ENCODE measurements at regions not wholly inside any gene's neighbourhood (a gene's known extent, or its start where the extent isn't known, plus 50 kb on each side); places are given as distances from the start of the nearest gene placed in this dataset.

DNA sequence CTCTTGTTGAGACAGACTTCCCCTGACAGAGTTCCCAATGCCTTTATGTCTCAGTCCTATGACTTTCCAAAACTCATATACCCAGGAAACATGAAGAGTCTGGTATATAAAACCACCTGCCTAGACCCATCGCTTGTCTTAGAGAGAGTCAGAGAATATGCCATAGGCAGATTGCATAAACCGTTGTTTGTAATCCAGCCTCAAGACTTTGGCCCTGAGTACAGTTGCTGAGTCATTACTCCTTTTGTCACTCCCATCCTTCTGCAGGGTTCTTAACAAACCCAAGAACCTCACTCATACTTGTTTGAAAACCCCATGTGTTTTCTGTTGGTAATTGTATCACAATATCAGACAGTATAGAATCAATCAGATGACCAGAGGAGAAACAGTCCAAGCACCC is 616.3 kb downstream of the SLCO4C1 start:
- TF ChIP-seq FOSL2 (IDR thresholded peaks at IDR 0.05; ENCODE audit: borderline replicate concordance, low read depth) (no peak), GATA2 (CRISPR knock-in tag; IDR thresholded peaks at IDR 0.05) (no peak), FOXJ3 (CRISPR knock-in tag; IDR thresholded peaks at IDR 0.05) (no peak), NFIC (IDR thresholded peaks at IDR 0.05; ENCODE audit: borderline replicate concordance) (no peak)
- TF ChIP-seq, protein P1, sequence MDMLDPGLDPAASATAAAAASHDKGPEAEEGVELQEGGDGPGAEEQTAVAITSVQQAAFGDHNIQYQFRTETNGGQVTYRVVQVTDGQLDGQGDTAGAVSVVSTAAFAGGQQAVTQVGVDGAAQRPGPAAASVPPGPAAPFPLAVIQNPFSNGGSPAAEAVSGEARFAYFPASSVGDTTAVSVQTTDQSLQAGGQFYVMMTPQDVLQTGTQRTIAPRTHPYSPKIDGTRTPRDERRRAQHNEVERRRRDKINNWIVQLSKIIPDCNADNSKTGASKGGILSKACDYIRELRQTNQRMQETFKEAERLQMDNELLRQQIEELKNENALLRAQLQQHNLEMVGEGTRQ (IDR thresholded peaks at IDR 0.05; ENCODE audit: borderline replicate concordance, low read depth, low read length), result no peak
- H3K9me3 ChIP-seq, result no peaks in the 10 kb centered on the region
- H3F3A ChIP-seq (replicated peaks; ENCODE audit: insufficient read depth), result no peaks in the 10 kb centered on the region
- no peaks in the 10 kb centered on the region for H3K9me2 ChIP-seq
- H3K9ac ChIP-seq, result no peak overlapping the region
- CTCF ChIA-PET, result interaction anchor here (1.1 to 1.9 kb wide), 2 partner anchors 12 to 588 kb away, joined by 3 to 5 read pairs; no protein-coding TSS in a partner anchor
- H4K20me1 ChIP-seq (ENCODE audit: insufficient read depth), result no peaks in the 10 kb centered on the region
- POLR2A ChIA-PET, result no interaction called here
- no peaks in the 10 kb centered on the region for H3K27me3 ChIP-seq (ENCODE audit: insufficient read depth)
- no peak overlapping the region for H3K4me2 ChIP-seq
- no peak overlapping the region for H3K27ac ChIP-seq (ENCODE audit: low read depth in 2 of 2, low read length in 1 of 2)
- no peak overlapping the region for H2AFZ ChIP-seq (ENCODE audit: low read depth)
- no peaks in the 10 kb centered on the region for H3K79me2 ChIP-seq (ENCODE audit: insufficient read depth)
- WGBS (ENCODE audit: low lambda C conversion rate), result 82% methylated on average over 2 of the region's 2 CpGs
- DNase-seq, result no peak
- H3K36me3 ChIP-seq (replicated peaks in 1 of 2; ENCODE audit: control insufficient read depth in 1 of 2, insufficient read depth in 2 of 2, low read length in 1 of 2), result no peaks in the 10 kb centered on the region
- H3K4me3 ChIP-seq (ENCODE audit: low read depth in 2 of 2, low read length in 1 of 2), result no peak overlapping the region
- H3K4me1 ChIP-seq (ENCODE audit: control insufficient read depth in 1 of 2, insufficient read depth in 2 of 2, low read depth in 1 of 2, low read length in 1 of 2), result peaks cover 0 to 7% of the 10 kb centered on the region in 2 experiments; a peak in 1 of 4 replicates

DNA sequence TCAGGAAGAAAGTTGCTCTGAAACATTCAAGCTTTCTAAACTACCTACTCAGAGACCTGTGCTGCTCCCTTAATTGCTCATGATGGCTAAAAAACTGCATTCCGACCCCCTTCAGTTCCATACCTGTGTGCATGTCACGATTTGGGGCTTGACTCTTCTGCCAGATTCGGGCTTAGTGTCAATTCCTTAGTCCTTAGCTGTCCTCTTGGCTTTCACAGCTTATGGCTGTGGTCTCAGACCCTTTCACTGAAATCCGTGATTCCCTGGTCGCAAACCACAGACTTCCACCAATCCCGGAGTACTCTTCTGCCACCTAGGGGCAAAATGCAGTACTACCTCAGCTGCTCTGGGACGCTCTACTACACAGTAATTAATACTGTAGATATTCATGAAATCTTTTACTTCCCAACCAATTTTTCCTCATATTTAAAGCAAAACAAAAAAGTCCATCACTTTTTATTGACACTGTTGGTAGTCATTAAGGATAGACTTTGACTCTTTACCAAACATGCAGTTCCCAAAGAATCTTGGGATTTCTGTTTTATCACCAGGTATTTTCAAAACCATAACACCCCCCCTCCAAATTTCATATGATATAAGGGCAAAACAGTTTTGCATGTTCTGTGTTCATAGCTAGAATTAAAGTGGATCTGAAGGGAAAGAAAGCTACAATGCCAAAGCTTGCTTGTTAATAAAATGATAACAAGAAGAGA is 617.4 kb downstream of the SLCO4C1 start:
- Histone ChIP-seq H3F3A (replicated peaks; ENCODE audit: insufficient read depth) (no peaks in the 10 kb centered on the region), H3K4me2 (no peak overlapping the region), H3K36me3 (replicated peaks in 1 of 2; ENCODE audit: control insufficient read depth in 1 of 2, insufficient read depth in 2 of 2, low read length in 1 of 2) (no peaks in the 10 kb centered on the region), H3K9me2 (no peaks in the 10 kb centered on the region), H3K79me2 (ENCODE audit: insufficient read depth) (no peaks in the 10 kb centered on the region), H3K27ac (ENCODE audit: low read depth in 2 of 2, low read length in 1 of 2) (no peak overlapping the region), H2AFZ (ENCODE audit: low read depth) (no peak overlapping the region), H3K4me3 (ENCODE audit: low read depth in 2 of 2, low read length in 1 of 2) (no peak overlapping the region; a peak in 1 of 4 replicates), H4K20me1 (ENCODE audit: insufficient read depth) (no peaks in the 10 kb centered on the region), H3K27me3 (ENCODE audit: insufficient read depth) (no peaks in the 10 kb centered on the region), H3K4me1 (ENCODE audit: control insufficient read depth in 1 of 2, insufficient read depth in 2 of 2, low read depth in 1 of 2, low read length in 1 of 2) (peaks cover 0 to 7% of the 10 kb centered on the region in 2 experiments; a peak in 1 of 4 replicates), H3K9me3 (no peaks in the 10 kb centered on the region), H3K9ac (no peak overlapping the region)
- 15% methylated on average over 7 of the region's 7 CpGs for WGBS (ENCODE audit: low lambda C conversion rate)
- DNase-seq, result peak; percentile 43
- POLR2A ChIA-PET, result no interaction called here
- CTCF ChIA-PET, result interaction anchor here (0.6 to 1.9 kb wide), 39 partner anchors 9 to 1563 kb away, joined by 3 to 23 read pairs (median 4); no protein-coding TSS in a partner anchor
- TF ChIP-seq GABPA (IDR thresholded peaks at IDR 0.05; ENCODE audit: low read depth), result no peak
- TF ChIP-seq, protein P2, sequence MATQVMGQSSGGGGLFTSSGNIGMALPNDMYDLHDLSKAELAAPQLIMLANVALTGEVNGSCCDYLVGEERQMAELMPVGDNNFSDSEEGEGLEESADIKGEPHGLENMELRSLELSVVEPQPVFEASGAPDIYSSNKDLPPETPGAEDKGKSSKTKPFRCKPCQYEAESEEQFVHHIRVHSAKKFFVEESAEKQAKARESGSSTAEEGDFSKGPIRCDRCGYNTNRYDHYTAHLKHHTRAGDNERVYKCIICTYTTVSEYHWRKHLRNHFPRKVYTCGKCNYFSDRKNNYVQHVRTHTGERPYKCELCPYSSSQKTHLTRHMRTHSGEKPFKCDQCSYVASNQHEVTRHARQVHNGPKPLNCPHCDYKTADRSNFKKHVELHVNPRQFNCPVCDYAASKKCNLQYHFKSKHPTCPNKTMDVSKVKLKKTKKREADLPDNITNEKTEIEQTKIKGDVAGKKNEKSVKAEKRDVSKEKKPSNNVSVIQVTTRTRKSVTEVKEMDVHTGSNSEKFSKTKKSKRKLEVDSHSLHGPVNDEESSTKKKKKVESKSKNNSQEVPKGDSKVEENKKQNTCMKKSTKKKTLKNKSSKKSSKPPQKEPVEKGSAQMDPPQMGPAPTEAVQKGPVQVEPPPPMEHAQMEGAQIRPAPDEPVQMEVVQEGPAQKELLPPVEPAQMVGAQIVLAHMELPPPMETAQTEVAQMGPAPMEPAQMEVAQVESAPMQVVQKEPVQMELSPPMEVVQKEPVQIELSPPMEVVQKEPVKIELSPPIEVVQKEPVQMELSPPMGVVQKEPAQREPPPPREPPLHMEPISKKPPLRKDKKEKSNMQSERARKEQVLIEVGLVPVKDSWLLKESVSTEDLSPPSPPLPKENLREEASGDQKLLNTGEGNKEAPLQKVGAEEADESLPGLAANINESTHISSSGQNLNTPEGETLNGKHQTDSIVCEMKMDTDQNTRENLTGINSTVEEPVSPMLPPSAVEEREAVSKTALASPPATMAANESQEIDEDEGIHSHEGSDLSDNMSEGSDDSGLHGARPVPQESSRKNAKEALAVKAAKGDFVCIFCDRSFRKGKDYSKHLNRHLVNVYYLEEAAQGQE (IDR thresholded peaks at IDR 0.05; ENCODE audit: low read depth, low read length), result no peak
- no peak for TF ChIP-seq TCF12 (IDR thresholded peaks at IDR 0.05)
- TF ChIP-seq MEF2A (IDR thresholded peaks at IDR 0.05; ENCODE audit: borderline replicate concordance, low read depth), result no peak
- TF ChIP-seq, protein P3, sequence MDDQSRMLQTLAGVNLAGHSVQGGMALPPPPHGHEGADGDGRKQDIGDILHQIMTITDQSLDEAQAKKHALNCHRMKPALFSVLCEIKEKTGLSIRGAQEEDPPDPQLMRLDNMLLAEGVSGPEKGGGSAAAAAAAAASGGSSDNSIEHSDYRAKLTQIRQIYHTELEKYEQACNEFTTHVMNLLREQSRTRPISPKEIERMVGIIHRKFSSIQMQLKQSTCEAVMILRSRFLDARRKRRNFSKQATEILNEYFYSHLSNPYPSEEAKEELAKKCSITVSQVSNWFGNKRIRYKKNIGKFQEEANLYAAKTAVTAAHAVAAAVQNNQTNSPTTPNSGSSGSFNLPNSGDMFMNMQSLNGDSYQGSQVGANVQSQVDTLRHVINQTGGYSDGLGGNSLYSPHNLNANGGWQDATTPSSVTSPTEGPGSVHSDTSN (IDR thresholded peaks at IDR 0.05), result no peak
- no peak for TF ChIP-seq NFIC (IDR thresholded peaks at IDR 0.05; ENCODE audit: borderline replicate concordance)
- peak; percentile 92 for TF ChIP-seq RAD21 (IDR thresholded peaks at IDR 0.05; ENCODE audit: low read length)
- no peak for TF ChIP-seq RFX5 (IDR thresholded peaks at IDR 0.05; ENCODE audit: low read length)
- TF ChIP-seq, protein P4, sequence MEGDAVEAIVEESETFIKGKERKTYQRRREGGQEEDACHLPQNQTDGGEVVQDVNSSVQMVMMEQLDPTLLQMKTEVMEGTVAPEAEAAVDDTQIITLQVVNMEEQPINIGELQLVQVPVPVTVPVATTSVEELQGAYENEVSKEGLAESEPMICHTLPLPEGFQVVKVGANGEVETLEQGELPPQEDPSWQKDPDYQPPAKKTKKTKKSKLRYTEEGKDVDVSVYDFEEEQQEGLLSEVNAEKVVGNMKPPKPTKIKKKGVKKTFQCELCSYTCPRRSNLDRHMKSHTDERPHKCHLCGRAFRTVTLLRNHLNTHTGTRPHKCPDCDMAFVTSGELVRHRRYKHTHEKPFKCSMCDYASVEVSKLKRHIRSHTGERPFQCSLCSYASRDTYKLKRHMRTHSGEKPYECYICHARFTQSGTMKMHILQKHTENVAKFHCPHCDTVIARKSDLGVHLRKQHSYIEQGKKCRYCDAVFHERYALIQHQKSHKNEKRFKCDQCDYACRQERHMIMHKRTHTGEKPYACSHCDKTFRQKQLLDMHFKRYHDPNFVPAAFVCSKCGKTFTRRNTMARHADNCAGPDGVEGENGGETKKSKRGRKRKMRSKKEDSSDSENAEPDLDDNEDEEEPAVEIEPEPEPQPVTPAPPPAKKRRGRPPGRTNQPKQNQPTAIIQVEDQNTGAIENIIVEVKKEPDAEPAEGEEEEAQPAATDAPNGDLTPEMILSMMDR (IDR thresholded peaks at IDR 0.05), result peak; percentile 94
- TF ChIP-seq GATA2 (CRISPR knock-in tag; IDR thresholded peaks at IDR 0.05), result no peak
- no peak for TF ChIP-seq EP300 (IDR thresholded peaks at IDR 0.05; ENCODE audit: borderline replicate concordance in 1 of 2, low read depth in 1 of 2, low read length in 1 of 2)
- TF ChIP-seq SMC3 (IDR thresholded peaks at IDR 0.05; ENCODE audit: low read depth, low read length), result peak; percentile 64
- TF ChIP-seq, protein P1 (IDR thresholded peaks at IDR 0.05; ENCODE audit: borderline replicate concordance, low read depth, low read length), result no peak
- TF ChIP-seq FOSL2 (IDR thresholded peaks at IDR 0.05; ENCODE audit: borderline replicate concordance, low read depth), result no peak
- TF ChIP-seq FOXM1 (IDR thresholded peaks at IDR 0.05; ENCODE audit: low read depth), result no peak

Data from SK-N-SH (cell line).